Heart left ventricle (tissue), 16 donors: ENCODE measurements at regions not wholly inside any gene's neighbourhood (a gene's known extent, or its start where the extent isn't known, plus 50 kb on each side); places are given as distances from the start of the nearest gene placed in this dataset.

Source experiments
- ATAC-seq, 4 donors: fragments of 200-7000 bp; cut with Tn5 transposase; one replicate each; pipeline ENCODE4 v1.9.1; 2020 to 2022; ENCODE audit warnings: moderate library complexity in 4 of 4, mild to moderate bottlenecking in 3 of 4, moderate number of reproducible peaks in 1 of 4
- DNase-seq, 5 donors: peaks; one replicate each; pipeline ENCODE4 v3.0.0-alpha.2; 2020
- H3K27ac ChIP-seq, 12 donors: fragments of 200-600 bp; sonication (generic) in 4 of 12; one replicate each; pipeline versions ENCODE4 v1.5.0 to v1.8.0; 2016 to 2022; ENCODE audit warnings: mild to moderate bottlenecking in 2 of 12
- H3K27me3 ChIP-seq, 9 donors: fragments of 200-600 bp; sonication (generic) in 2 of 9; one replicate each; pipeline versions ENCODE4 v1.5.1 to v1.8.0; 2016 to 2022; ENCODE audit warnings: mild to moderate bottlenecking in 3 of 9
- H3K36me3 ChIP-seq, 9 donors: fragments of 200-600 bp; sonication (generic) in 2 of 9; one replicate each; pipeline versions ENCODE4 v1.5.0 to v1.8.0; 2018 to 2022; ENCODE audit warnings: mild to moderate bottlenecking in 2 of 9
- H3K4me1 ChIP-seq, 12 donors: fragments of 200-600 bp; sonication (generic) in 4 of 12; one replicate each; pipeline versions ENCODE4 v1.5.0 to v1.8.0; 2016 to 2022; ENCODE audit warnings: mild to moderate bottlenecking in 3 of 12
- H3K4me3 ChIP-seq, 12 donors: fragments of 200-600 bp; sonication (generic) in 4 of 12; one replicate each; pipeline versions ENCODE4 v1.5.0 to v1.8.0; 2017 to 2022; ENCODE audit warnings: mild to moderate bottlenecking in 9 of 12, moderate library complexity in 4 of 12
- H3K9me3 ChIP-seq, 12 donors: fragments of 200-600 bp; sonication (generic) in 4 of 12; one replicate each; pipeline versions ENCODE4 v1.5.0 to v1.8.0; 2016 to 2022; ENCODE audit warnings: mild to moderate bottlenecking in 1 of 12
- POLR2A ChIP-seq, 2 donors: fragments of 450-650 bp; IDR thresholded peaks; one replicate each; pipeline ENCODE4 v1.6.1; 2017; ENCODE audit warnings: antibody characterized with exemption in 2 of 2, mild to moderate bottlenecking in 2 of 2, moderate library complexity in 2 of 2
- WGBS, 4 donors: extraction: QIAGEN DNeasy Blood & Tissue Kit in 2 of 4; methylation state at CpG; one replicate each; pipeline versions ENCODE4 v1.1.5 to v1.1.7; 2013 to 2018; 5-methylcytosine and 5-hydroxymethylcytosine counted together
- intact Hi-C, 10 donors: fragments of 100-400 bp; cut with DNase I; formaldehyde crosslinking; loops; one replicate each; pipeline versions ENCODE4 v1.11.1 to v1.14.2; 2022
- TF ChIP-seq, protein P1 (sequence below), 12 donors: fragments of 200-600 bp; sonication (generic) in 4 of 12; IDR thresholded peaks; one replicate each; pipeline versions ENCODE4 v1.5.0 to v1.8.0; 2018 to 2022; ENCODE audit warnings: antibody characterized with exemption in 12 of 12, mild to moderate bottlenecking in 5 of 12
- donor health status: ischemic (EF 13 %, LVEDD 7.1; RV severe dilation, severe dysfunction).
- donor health status: healthy with polysubstance abuse.
- donor health status: DM: no; HTN: yes; CAD: no.
- donor health status: DM: no; HTN: no; CAD: no.
- donor health status: ischemic (EF 25% LVEDD 6.9; RV normal size, moderate dysfunction).
- donor health status: ischemic (EF 25% LVEDD 5.7; RV mildly dilated, moderate dysfunction).
- donor health status: healthy.
- donor health status: DM: yes; HTN: yes; CAD: no.
- donor health status: ischemic (EF 35%, LVEDD 5.7; RV mildly dilated, moderate dysfunction).
- donor health status: nonischemic (EF 11% LVEDD 7.7; RV severe dilation, severe dysfunction).
- donor health status: DM: yes; HTN: yes; CAD: no.
- donor health status: PGD.
- donor health status: ischemic (EF 29% LVEDD 5.4; RV normal size, mild dysfunction).
- donor health status: nonischemic (EF 23%, LVEDD 6.1; RV moderate dilation, normal function).

DNA sequence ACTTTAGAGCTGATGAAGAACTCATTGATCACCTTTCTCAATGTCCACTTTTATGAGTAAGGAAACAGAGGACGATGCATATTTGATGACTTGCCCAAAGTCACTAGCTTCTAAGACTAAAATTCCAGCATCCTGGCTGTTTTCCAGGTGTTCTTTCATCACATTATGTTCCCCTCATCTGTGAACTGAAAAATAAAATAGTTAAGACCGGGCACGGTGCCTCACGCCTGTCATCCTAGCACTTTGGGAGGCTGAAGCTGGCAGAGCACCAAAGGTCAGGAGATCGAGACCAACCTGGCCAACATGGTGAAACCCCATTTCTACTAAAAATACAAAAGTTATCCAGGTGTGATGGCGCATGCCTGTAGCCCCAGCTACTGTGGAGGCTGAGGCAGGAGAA lies 297.5 kb downstream of the DUSP10 start:
- no peaks in the 10 kb centered on the region for H3K36me3 ChIP-seq
- TF ChIP-seq, protein P1, sequence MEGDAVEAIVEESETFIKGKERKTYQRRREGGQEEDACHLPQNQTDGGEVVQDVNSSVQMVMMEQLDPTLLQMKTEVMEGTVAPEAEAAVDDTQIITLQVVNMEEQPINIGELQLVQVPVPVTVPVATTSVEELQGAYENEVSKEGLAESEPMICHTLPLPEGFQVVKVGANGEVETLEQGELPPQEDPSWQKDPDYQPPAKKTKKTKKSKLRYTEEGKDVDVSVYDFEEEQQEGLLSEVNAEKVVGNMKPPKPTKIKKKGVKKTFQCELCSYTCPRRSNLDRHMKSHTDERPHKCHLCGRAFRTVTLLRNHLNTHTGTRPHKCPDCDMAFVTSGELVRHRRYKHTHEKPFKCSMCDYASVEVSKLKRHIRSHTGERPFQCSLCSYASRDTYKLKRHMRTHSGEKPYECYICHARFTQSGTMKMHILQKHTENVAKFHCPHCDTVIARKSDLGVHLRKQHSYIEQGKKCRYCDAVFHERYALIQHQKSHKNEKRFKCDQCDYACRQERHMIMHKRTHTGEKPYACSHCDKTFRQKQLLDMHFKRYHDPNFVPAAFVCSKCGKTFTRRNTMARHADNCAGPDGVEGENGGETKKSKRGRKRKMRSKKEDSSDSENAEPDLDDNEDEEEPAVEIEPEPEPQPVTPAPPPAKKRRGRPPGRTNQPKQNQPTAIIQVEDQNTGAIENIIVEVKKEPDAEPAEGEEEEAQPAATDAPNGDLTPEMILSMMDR (IDR thresholded peaks at IDR 0.05): no peak
- TF ChIP-seq POLR2A (IDR thresholded peaks at IDR 0.05): no peak
- intact Hi-C loops: loop anchor here in 1 of 10 donors (5.0 kb wide), 1 partner anchor 177 kb away; no protein-coding TSS in a partner anchor
- H3K27ac ChIP-seq: no peak overlapping the region
- H3K4me3 ChIP-seq: no peak overlapping the region
- H3K27me3 ChIP-seq: peaks cover 0 to 4% (median 0%) of the 10 kb centered on the region in 9 donors
- H3K9me3 ChIP-seq: no peaks in the 10 kb centered on the region
- 72 to 74% (median 73%) methylated on average over 6 of the region's 6 CpGs for WGBS, 4 donors
- DNase-seq (no peak), ATAC-seq (no peak)
- peaks cover 0 to 18% (median 7%) of the 10 kb centered on the region in 12 donors for H3K4me1 ChIP-seq

DNA sequence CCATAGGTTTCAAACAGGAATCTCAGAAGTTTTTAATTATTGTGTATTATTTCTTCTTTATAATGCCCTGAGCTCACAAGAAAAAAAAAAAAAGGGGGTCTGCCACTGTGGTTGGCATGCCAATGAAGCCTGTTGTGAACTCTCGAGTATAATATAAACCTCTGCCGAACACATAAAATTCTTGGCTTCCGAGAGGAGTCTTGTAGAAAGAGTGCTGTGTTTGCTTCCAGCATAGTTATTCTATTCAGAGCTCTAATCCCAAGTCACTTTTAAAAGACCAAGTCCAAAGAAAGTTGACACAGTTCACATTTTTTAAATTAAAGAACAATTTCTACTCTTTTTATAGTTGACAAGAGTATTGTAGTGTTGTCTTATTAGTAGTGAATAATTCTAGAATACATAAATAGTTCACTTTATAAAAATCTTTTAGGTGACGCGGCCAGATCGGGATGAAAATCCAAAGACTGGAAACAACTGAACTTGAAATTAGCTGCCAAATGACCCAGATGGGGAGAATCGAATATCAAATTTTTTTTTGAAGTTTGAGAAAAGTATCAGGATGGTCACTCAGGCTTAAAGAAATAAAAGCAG lies 293.2 kb downstream of the DUSP10 start:
- WGBS, 4 donors: 86 to 91% (median 90%) methylated on average over 7 of the region's 7 CpGs
- intact Hi-C loops: no loop called here
- DNase-seq (no peak), ATAC-seq (no peak)
- H3K36me3 ChIP-seq: no peaks in the 10 kb centered on the region
- peaks cover 0 to 4% (median 0%) of the 10 kb centered on the region in 9 donors for H3K27me3 ChIP-seq
- H3K27ac ChIP-seq: peak overlapping the region in 1 of 12 donors; percentile 50
- H3K4me3 ChIP-seq: no peak overlapping the region
- TF ChIP-seq, protein P1 (IDR thresholded peaks at IDR 0.05): no peak
- TF ChIP-seq POLR2A (IDR thresholded peaks at IDR 0.05): no peak
- H3K9me3 ChIP-seq: peaks cover 0 to 9% (median 0%) of the 10 kb centered on the region in 12 donors
- no peaks in the 10 kb centered on the region for H3K4me1 ChIP-seq

DNA sequence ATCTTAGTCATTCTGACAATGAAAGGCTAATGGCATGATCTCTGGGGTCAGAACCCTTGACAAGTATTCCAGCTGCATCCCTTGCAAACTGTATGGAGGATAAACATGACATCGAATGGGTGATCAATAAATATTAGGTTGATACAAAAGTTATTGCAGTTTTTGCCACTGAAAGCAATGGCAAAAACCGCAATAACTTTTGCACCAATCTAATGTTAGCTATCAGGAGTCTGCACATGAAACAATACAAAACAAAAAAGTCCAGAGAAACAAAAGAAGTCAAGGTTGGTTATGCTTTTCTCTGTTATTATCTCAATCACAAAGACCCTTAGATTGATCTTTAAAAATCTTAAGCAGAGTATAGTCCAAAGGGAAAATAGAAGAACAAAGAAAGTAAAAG lies 292.7 kb downstream of the DUSP10 start:
- H3K27me3 ChIP-seq: peaks cover 0 to 4% (median 0%) of the 10 kb centered on the region in 9 donors
- WGBS, 4 donors: 90 to 95% (median 92%) methylated on average over 2 of the region's 2 CpGs
- peak overlapping the region in 1 of 12 donors; percentile 50 for H3K27ac ChIP-seq
- H3K4me1 ChIP-seq: no peaks in the 10 kb centered on the region
- DNase-seq (no peak), ATAC-seq (no peak)
- H3K4me3 ChIP-seq: no peak overlapping the region
- TF ChIP-seq, protein P1 (IDR thresholded peaks at IDR 0.05): no peak
- TF ChIP-seq POLR2A (IDR thresholded peaks at IDR 0.05): no peak
- peaks cover 0 to 9% (median 0%) of the 10 kb centered on the region in 12 donors for H3K9me3 ChIP-seq
- H3K36me3 ChIP-seq: no peaks in the 10 kb centered on the region
- intact Hi-C loops: no loop called here

DNA sequence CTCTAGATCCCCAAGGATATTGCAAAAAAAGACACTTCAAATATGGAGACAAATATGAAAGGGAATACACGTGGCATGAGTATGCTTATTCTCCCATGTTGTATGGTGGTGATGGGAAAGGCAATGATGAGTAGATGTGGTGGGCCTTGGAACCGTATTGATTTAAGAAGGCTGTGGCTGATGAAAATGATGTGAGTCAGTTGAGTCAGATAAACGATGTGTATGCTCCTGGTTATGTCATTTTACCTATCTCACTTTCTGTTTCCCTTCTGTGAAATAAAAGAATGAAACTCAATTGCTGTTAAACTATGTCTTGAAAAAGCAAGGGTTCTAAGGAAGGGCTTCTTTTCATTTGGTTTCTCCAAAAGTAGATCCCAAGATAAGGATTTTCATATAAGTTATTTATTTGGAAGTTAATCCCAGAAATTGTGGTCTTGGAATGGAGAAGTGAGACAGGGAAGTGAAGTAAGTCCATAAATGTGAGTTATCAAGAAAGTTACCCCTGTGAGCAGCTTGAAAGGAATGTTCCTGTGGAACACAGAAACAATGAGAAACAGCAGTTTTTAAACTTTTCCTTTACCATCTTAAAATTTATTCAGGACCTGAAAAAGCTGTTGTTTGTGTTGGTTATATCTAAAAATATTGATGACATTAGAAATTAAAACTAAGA lies 292.0 kb downstream of the DUSP10 start:
- no peaks in the 10 kb centered on the region for H3K4me1 ChIP-seq
- no peaks in the 10 kb centered on the region for H3K36me3 ChIP-seq
- WGBS, 4 donors: 73 to 86% (median 81%) methylated on average over 3 of the region's 3 CpGs
- no peaks in the 10 kb centered on the region for H3K27me3 ChIP-seq
- H3K4me3 ChIP-seq: no peak overlapping the region
- intact Hi-C loops: no loop called here
- no peak overlapping the region for H3K27ac ChIP-seq
- ATAC-seq (no peak), DNase-seq (no peak)
- no peak for TF ChIP-seq POLR2A (IDR thresholded peaks at IDR 0.05)
- TF ChIP-seq, protein P1 (IDR thresholded peaks at IDR 0.05): no peak
- H3K9me3 ChIP-seq: peaks cover 0 to 9% (median 0%) of the 10 kb centered on the region in 12 donors
